GM12864 (cell line): ENCODE measurements at regions not wholly inside any gene's neighbourhood (a gene's known extent, or its start where the extent isn't known, plus 50 kb on each side); places are given as distances from the start of the nearest gene placed in this dataset.
"Not testable (repeated sequence)": the region's sequence is repeated elsewhere in the genome, so short reads cannot be mapped to it uniquely, and the experiment has no call there.

Experiments used
- DNase-seq: peaks from one replicate; pipeline ENCODE4 v3.0.0-alpha.2; 2011; ENCODE audit warnings: low read depth
- H3K4me3 ChIP-seq: 2 replicates; pipeline ENCODE4 v1.5.1; 2011; ENCODE audit warnings: mild to moderate bottlenecking, low read depth, low read length, control low read depth
- TF ChIP-seq, protein P1 (sequence below): IDR thresholded peaks from 2 replicates; pipeline ENCODE4 v1.5.1; 2011; ENCODE audit warnings: low read depth, mild to moderate bottlenecking, moderate library complexity, low read length, control low read depth, inconsistent platforms; ENCODE audit errors: missing control alignments

DNA sequence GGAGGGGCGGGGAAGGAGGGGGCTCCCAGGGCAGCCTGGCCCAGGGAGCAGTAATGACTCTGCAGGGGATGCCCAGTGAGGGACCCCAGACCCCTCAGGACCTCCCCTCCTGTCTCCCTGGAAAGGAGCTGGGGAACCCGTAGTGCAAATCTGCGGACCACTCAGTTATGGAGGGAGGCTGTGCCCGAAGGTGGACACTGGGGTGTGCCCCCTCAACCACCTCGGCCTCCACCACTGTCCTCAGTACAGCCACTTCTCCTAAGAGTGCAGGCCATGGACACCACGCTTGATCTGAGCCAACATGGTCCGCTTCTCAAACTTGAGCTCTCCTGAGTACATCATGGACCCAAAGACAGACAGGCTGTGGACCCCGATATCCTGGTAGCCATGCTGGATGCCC is 378.2 kb upstream of the MAOA start:
- no peak overlapping the region for H3K4me3 ChIP-seq
- TF ChIP-seq, protein P1, sequence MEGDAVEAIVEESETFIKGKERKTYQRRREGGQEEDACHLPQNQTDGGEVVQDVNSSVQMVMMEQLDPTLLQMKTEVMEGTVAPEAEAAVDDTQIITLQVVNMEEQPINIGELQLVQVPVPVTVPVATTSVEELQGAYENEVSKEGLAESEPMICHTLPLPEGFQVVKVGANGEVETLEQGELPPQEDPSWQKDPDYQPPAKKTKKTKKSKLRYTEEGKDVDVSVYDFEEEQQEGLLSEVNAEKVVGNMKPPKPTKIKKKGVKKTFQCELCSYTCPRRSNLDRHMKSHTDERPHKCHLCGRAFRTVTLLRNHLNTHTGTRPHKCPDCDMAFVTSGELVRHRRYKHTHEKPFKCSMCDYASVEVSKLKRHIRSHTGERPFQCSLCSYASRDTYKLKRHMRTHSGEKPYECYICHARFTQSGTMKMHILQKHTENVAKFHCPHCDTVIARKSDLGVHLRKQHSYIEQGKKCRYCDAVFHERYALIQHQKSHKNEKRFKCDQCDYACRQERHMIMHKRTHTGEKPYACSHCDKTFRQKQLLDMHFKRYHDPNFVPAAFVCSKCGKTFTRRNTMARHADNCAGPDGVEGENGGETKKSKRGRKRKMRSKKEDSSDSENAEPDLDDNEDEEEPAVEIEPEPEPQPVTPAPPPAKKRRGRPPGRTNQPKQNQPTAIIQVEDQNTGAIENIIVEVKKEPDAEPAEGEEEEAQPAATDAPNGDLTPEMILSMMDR = no peak
- no peak for DNase-seq

DNA sequence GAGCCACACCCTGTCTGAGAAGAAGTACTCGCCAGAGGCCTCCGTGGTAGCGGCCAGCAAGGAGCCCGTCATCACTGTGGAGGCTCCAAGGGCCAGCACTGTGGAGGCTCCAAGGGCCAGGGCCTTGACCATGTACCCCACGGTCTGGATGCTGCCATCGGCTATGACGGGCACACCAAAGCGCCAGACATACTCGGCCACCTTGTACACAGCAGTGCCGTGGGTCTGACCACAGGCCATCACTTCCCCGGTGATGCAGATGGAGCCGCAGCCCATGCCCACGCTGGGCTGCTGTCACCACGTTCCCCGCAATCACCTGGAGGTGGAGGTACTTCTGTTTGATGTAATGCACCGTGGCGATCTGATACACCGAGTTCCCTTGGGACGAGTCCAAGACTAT is 377.7 kb upstream of the MAOA start:
- no peak overlapping the region for H3K4me3 ChIP-seq
- TF ChIP-seq, protein P1 = no peak
- no peak for DNase-seq

DNA sequence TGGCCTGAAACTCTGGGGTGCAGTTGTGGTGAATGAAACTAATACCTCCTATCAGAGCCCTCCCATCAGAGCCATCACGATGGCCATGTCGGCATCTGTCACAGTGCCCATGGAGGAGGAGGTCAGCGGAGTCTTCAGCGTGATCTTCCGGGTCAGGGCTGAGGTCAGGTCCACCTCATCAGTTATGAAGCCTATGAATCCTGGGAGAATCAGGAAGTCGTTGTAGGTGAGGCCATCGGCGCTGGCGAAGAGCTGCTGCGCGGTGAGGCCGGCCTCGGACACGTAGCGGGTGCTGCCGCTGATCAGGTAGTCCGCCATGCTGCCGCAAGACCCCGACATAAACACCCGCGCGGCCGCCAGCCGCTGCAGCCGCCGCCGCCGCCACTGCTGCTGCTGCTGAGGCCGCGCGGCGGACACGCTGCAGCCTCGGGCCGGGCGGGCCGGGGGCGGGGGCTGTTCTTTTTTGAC is 376.7 kb upstream of the MAOA start:
- no peak overlapping the region for H3K4me3 ChIP-seq
- TF ChIP-seq, protein P1 = no peak
- no peak for DNase-seq

DNA sequence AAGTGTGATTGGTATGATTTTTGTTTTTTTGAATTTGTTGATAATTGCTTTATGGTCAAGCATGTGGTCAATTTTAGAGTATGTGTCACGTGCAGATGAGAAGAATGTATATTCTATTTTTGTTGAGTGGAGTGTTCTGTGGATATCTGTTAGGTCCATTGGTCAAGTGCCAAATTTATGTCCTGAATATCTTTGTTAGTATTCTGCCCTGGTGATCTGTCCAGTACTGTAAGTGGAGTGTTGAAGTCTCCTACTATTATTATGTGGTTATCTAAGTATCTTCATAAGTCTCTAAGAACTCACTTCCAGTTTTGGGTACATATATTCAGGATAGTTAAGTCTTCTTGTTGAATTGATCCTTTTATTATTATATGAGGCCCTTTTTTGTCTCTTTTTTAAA is 372.9 kb upstream of the MAOA start:
- no peak overlapping the region for H3K4me3 ChIP-seq
- TF ChIP-seq, protein P1 = no peak
- DNase-seq = no peak

DNA sequence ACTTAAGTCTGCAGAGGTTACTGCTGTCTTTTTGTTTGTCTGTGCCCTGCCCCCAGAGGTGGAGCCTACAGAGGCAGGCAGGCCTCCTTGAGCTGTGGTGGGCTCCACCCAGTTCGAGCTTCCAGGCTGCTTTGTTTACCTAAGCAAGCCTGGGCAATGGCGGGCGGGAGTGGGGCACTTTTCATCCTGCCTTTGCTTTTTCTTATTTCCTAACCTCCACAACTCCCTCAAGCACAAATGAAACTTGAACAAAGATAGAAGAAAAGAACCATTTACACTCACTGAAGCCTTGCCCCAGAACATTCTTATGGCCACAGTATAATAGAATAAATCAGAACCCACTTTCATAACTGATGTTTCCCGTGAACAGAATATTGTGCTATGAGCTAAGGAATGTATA is 344.5 kb upstream of the MAOA start:
- not testable (repeated sequence) for DNase-seq, H3K4me3 ChIP-seq

DNA sequence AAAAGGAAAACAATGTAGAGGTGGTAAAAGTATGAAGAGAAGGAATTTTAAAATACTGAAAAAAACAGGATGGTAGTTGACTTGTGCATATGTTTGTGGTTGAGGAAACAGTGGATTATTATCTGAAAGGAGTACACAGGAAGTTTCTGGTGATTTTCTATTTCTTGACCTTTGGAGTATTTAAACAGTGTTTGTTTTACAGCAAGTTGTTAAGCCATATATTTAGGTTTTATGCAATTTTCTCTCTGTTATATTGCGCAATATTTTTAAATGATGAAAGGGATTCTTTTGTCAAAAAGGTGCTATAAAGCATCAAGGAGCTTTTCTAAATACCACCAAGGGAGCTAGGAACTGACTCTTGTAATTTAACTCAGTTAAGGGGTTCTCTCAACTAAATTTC is 343.1 kb upstream of the MAOA start:
- no peak for DNase-seq
- no peak overlapping the region for H3K4me3 ChIP-seq
- TF ChIP-seq, protein P1 = no peak

DNA sequence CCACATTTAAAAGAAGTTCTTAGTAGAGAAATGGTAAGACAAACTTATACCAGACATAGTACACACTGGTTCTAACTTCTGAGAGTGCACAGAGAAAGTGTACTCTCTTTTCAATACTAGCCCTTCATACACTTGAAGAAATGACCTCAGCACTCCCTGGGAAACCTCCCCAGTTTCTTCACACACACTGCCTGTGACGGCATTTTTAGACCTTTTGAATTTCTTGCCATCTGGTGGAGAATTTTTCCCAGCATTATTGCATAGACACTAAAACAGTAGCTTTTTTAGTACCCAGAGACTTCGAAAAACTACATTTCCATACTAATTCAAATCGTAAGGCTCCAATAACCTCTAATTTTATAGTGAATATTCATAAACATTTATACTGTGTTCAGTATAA is 341.6 kb upstream of the MAOA start:
- no peak for DNase-seq
- no peak overlapping the region for H3K4me3 ChIP-seq
- TF ChIP-seq, protein P1 = no peak

DNA sequence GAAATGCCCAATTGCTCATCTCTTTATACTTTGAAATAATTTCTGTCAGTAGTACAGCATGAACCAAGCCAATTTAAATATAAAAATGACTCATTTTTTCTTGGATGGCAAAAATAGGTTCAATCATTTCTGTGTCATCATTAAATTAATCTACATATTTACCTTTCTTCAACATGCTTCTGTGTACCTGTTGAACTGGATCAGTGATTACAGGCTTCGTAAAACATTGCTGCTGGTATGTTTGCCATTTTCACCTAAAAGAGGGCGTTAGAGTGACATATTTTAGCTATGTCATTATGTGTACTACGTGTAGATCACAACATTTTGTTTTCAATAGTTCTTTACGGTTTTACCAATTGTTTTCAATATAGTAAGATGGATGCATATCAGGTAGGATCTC is 340.5 kb upstream of the MAOA start:
- no peak for DNase-seq
- TF ChIP-seq, protein P1 = no peak

More for the DNA sequence above, 340.5 kb upstream of the MAOA start:
- H3K4me3 ChIP-seq = no peak overlapping the region
